ENCODE measurements at regions not wholly inside any gene's neighbourhood (a gene's known extent, or its start where the extent isn't known, plus 50 kb on each side); places are given as distances from the start of the nearest gene placed in this dataset.

DNA sequence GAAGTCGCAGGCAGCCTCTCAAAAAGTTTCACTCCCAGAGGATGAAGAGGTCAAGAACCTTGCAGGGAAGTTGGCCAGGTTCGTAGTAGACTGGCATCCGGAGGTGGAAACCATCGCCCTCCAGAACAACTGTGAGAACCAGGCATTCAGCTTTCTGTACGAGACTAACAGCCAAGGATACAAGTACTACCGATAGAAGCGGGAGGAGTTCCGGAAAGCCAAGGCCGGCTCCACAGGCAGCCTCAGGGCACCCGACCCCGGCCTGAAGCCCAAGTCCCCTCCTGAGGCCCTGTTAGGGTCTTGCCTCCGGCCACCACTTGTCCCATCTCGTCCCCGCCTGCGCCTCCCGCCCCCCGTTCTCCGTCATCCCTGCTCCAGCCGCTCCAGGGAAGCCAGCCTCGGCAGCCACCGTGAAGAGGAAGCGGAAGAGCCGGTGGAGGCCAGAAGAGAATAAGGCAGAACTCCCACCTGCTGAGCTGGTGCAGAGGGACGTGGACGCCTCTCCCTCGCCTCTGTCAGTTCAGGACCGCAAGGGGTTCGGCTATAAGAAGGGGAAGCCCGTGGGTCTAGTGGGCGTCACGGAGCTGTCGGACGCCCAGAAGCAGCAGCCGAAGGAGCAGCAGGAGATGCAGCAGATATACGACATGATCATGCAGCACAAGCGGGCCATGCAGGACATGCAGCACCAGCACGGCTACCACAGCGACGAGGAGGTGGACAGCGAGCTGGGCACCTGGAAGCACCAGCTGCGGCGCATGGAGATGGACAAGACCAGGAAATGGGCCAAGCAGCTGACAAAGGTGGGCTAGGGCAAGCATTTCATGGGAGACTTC lies 366.8 kb upstream of the ATXN7L3B start:
- no peaks in the 10 kb centered on the region for H3K79me2 ChIP-seq (ENCODE audit: control insufficient read depth in 1 of 2, insufficient read depth in 2 of 2, low read length in 2 of 2)
- no peak overlapping the region for H3K4me2 ChIP-seq (ENCODE audit: insufficient read depth in 1 of 2, low read depth in 2 of 2, low read length in 2 of 2)
- H3K56ac ChIP-seq (replicated peaks; ENCODE audit: insufficient read length, low read depth, low read length) = no peak overlapping the region
- TF ChIP-seq SUZ12 (IDR thresholded peaks at IDR 0.05; ENCODE audit: low read length) (no peak), BACH1 (IDR thresholded peaks at IDR 0.05; ENCODE audit: low read length) (no peak), SIN3A (conservative IDR thresholded peaks at IDR 0.05 in 1 of 2, IDR thresholded peaks at IDR 0.05 in 1 of 2; ENCODE audit: low read depth in 1 of 2, low read length in 2 of 2) (no peak), ASH2L (IDR thresholded peaks at IDR 0.05; ENCODE audit: low read length) (no peak), SP4 (IDR thresholded peaks at IDR 0.05; ENCODE audit: low read length) (no peak), HDAC2 (IDR thresholded peaks at IDR 0.05; ENCODE audit: borderline replicate concordance in 1 of 2, low read depth in 2 of 2, low read length in 2 of 2) (no peak), CREB1 (IDR thresholded peaks at IDR 0.05) (no peak), CEBPB (IDR thresholded peaks at IDR 0.05; ENCODE audit: low read depth, low read length) (no peak), CBX5 (IDR thresholded peaks at IDR 0.05; ENCODE audit: low read depth, low read length) (no peak), BCL11A (IDR thresholded peaks at IDR 0.05; ENCODE audit: low read depth in 2 of 2, low read length in 2 of 2) (no peak), ZNF274 (IDR thresholded peaks at IDR 0.05; ENCODE audit: borderline replicate concordance, extremely low read depth, low read length) (no peak)
- TF ChIP-seq, protein P1, sequence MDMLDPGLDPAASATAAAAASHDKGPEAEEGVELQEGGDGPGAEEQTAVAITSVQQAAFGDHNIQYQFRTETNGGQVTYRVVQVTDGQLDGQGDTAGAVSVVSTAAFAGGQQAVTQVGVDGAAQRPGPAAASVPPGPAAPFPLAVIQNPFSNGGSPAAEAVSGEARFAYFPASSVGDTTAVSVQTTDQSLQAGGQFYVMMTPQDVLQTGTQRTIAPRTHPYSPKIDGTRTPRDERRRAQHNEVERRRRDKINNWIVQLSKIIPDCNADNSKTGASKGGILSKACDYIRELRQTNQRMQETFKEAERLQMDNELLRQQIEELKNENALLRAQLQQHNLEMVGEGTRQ (IDR thresholded peaks at IDR 0.05; ENCODE audit: low read length) = no peak
- POLR2A ChIA-PET (ENCODE audit: partially characterized antibody) = no interaction called here
- H3K4me1 ChIP-seq (replicated peaks in 1 of 4; ENCODE audit: control insufficient read depth in 3 of 4, insufficient read depth in 4 of 4, low read length in 3 of 4) = no peaks in the 10 kb centered on the region; a peak in 1 of 7 replicates
- H3K79me1 ChIP-seq (ENCODE audit: low read depth, low read length) = no peaks in the 10 kb centered on the region
- no peak overlapping the region for H3K4me3 ChIP-seq (ENCODE audit: extremely low read depth in 1 of 4, insufficient read depth in 2 of 4, low read depth in 3 of 4, low read length in 4 of 4)
- no peak overlapping the region for H3K4ac ChIP-seq (replicated peaks; ENCODE audit: insufficient read length, low read depth, low read length)
- H2AK5ac ChIP-seq (ENCODE audit: low read depth, low read length) = no peak overlapping the region
- CTCF ChIA-PET (ENCODE audit: partially characterized antibody) = no interaction called here
- H3K23ac ChIP-seq (ENCODE audit: insufficient read length) = no peak overlapping the region
- no peak overlapping the region for H4K91ac ChIP-seq (replicated peaks; ENCODE audit: insufficient read length, low read length)
- H2BK12ac ChIP-seq (ENCODE audit: low read depth, low read length) = no peak overlapping the region
- no peak overlapping the region for H2BK5ac ChIP-seq (ENCODE audit: low read depth, low read length)
- no peak for DNase-seq (ENCODE audit: low read depth in 1 of 2, low spot score in 2 of 2)
- H3K27ac ChIP-seq (ENCODE audit: low read depth, low read length) = no peak overlapping the region
- H2BK120ac ChIP-seq (replicated peaks; ENCODE audit: low read depth, low read length) = no peak overlapping the region
- no peak overlapping the region for H2BK20ac ChIP-seq (ENCODE audit: low read length)
- H3K36me3 ChIP-seq (ENCODE audit: control insufficient read depth in 2 of 4, insufficient read depth in 4 of 4, low read length in 3 of 4) = no peaks in the 10 kb centered on the region
- H3K23me2 ChIP-seq (ENCODE audit: low read depth, low read length) = peaks cover 2% of the 10 kb centered on the region; the same call in 1 of the 2 replicates
- H4K8ac ChIP-seq (ENCODE audit: extremely low read depth, insufficient read depth, low read length) = peak overlapping the region; percentile 48; the same call in 1 of the 2 replicates
- FAIRE-seq = no peak
- H2AFZ ChIP-seq (ENCODE audit: low read length) = peak overlapping the region; percentile 13; the same call in 1 of the 2 replicates
- no peaks in the 10 kb centered on the region for H3K27me3 ChIP-seq (replicated peaks in 1 of 4; ENCODE audit: control insufficient read depth in 3 of 4, extremely low read depth in 1 of 4, insufficient read depth in 3 of 4, low read length in 3 of 4)
- H3K18ac ChIP-seq (ENCODE audit: extremely low read depth, low read length) = no peak overlapping the region
- no peak overlapping the region for H2BK15ac ChIP-seq (ENCODE audit: low read length)
- H4K20me1 ChIP-seq (replicated peaks in 1 of 2; ENCODE audit: control insufficient read depth in 1 of 2, insufficient read depth in 2 of 2, low read length in 2 of 2) = no peaks in the 10 kb centered on the region
- peaks cover 0 to 4% of the 10 kb centered on the region in 2 experiments; a peak in 1 of 4 replicates for H3K9me3 ChIP-seq (ENCODE audit: insufficient read depth in 2 of 2, low read depth in 1 of 2, low read length in 1 of 2)
- no peak overlapping the region for H3K14ac ChIP-seq (ENCODE audit: insufficient read length)
- WGBS, 2 experiments (ENCODE audit: extremely low coverage in 1 of 2, insufficient coverage in 1 of 2, insufficient read length in 1 of 2, insufficient replicate concordance in 2 of 2, low coverage in 1 of 2, low lambda C conversion rate in 2 of 2, missing lambda C conversion rate in 1 of 2) = 93% methylated on average over 32 of the region's 42 CpGs; no CpG with 5 or more reads in 1 of the 2 experiments
- H4K5ac ChIP-seq (ENCODE audit: insufficient read length, low read depth, low read length) = no peak overlapping the region
- H3K9ac ChIP-seq (replicated peaks in 1 of 4; ENCODE audit: extremely low read depth in 1 of 4, low read depth in 3 of 4, low read length in 3 of 4) = no peak overlapping the region

All from H1 (cell line).